GM23338 (cell line): ENCODE measurements at regions not wholly inside any gene's neighbourhood (a gene's known extent, or its start where the extent isn't known, plus 50 kb on each side); places are given as distances from the start of the nearest gene placed in this dataset.

Source experiments
- ATAC-seq: fragments of 200-7000 bp; cut with Tn5 transposase; 3 replicates; pipeline ENCODE4 v1.9.1; 2020
- DNase-seq: peaks from one replicate; pipeline ENCODE4 v3.0.0-alpha.2; 2015; ENCODE audit warnings: low spot score
- H2AFZ ChIP-seq: fragments of 200-600 bp; sonication (generic); 2 replicates; pipeline ENCODE4 v1.8.0; 2016; ENCODE audit warnings: antibody characterized with exemption, mild to moderate bottlenecking, moderate library complexity
- H3F3A ChIP-seq: fragments of 200-600 bp; sonication (generic); replicated peaks from 2 replicates; pipeline ENCODE4 v1.8.0; 2017; ENCODE audit warnings: antibody characterized with exemption, mixed run types, low read depth
- H3K27ac ChIP-seq: fragments of 200-600 bp; sonication (generic); 2 replicates; pipeline ENCODE4 v1.6.1; 2016; ENCODE audit warnings: low read depth
- H3K27me3 ChIP-seq: fragments of 200-600 bp; sonication (generic); 2 replicates; pipeline ENCODE4 v1.8.0; 2016; ENCODE audit warnings: mild to moderate bottlenecking, mixed run types, moderate library complexity; ENCODE audit not compliant: insufficient read depth
- H3K36me3 ChIP-seq: fragments of 200-600 bp; sonication (generic); 2 replicates; pipeline ENCODE4 v1.8.0; 2016; ENCODE audit warnings: mild to moderate bottlenecking; ENCODE audit not compliant: insufficient read depth
- H3K4me1 ChIP-seq: fragments of 200-600 bp; sonication (generic); 2 replicates; pipeline ENCODE4 v1.8.0; 2016; ENCODE audit warnings: mild to moderate bottlenecking, moderate library complexity; ENCODE audit not compliant: insufficient read depth
- H3K4me2 ChIP-seq: fragments of 200-600 bp; sonication (generic); 2 replicates; pipeline ENCODE4 v1.7.1; 2017; ENCODE audit warnings: mixed run types
- H3K4me3 ChIP-seq: fragments of 200-600 bp; sonication (generic); 2 replicates; pipeline ENCODE4 v1.6.1; 2016; ENCODE audit warnings: mixed run types
- H3K79me2 ChIP-seq: fragments of 200-600 bp; sonication (generic); replicated peaks from 2 replicates; pipeline ENCODE4 v1.8.0; 2017; ENCODE audit warnings: mild to moderate bottlenecking; ENCODE audit not compliant: insufficient read depth
- H3K9me2 ChIP-seq: fragments of 200-600 bp; sonication (generic); 2 replicates; pipeline ENCODE4 v1.8.0; 2017; ENCODE audit not compliant: insufficient read depth
- H4K20me1 ChIP-seq: fragments of 200-600 bp; sonication (generic); replicated peaks from 2 replicates; pipeline ENCODE4 v1.8.0; 2017; ENCODE audit warnings: mild to moderate bottlenecking; ENCODE audit not compliant: insufficient read depth
- H3K27ac Mint-ChIP-seq: 2 replicates; pipeline ENCODE4 v1.8.0; 2020; ENCODE audit warnings: inconsistent platforms, mild to moderate bottlenecking, moderate library complexity, mixed read lengths
- H3K27me3 Mint-ChIP-seq: 3 replicates; pipeline ENCODE4 v1.8.0; 2022; ENCODE audit warnings: low read depth, mild to moderate bottlenecking, moderate library complexity, mixed read lengths, inconsistent platforms; ENCODE audit not compliant: insufficient read depth, poor library complexity
- H3K36me3 Mint-ChIP-seq: 3 replicates; pipeline ENCODE4 v1.8.0; 2021; ENCODE audit warnings: low read depth, mild to moderate bottlenecking, inconsistent platforms, moderate library complexity, mixed read lengths
- H3K4me1 Mint-ChIP-seq: 3 replicates; pipeline ENCODE4 v1.8.0; 2020; ENCODE audit warnings: mild to moderate bottlenecking, inconsistent platforms, mixed read lengths
- H3K4me3 Mint-ChIP-seq: 3 replicates; pipeline ENCODE4 v1.8.0; 2021; ENCODE audit warnings: moderate library complexity, mild to moderate bottlenecking, inconsistent platforms, mixed read lengths
- H3K9me3 Mint-ChIP-seq: 3 replicates; pipeline ENCODE4 v1.8.0; 2020; ENCODE audit warnings: moderate library complexity, mild to moderate bottlenecking, inconsistent platforms, mixed read lengths
- CREB1 ChIP-seq: fragments of 250-450 bp; sonication (Bioruptor Pico); IDR thresholded peaks from 2 replicates; pipeline ENCODE4 v1.5.0; 2020; ENCODE audit warnings: low read depth, mild to moderate bottlenecking, moderate library complexity
- EZH2phosphoT487 ChIP-seq: fragments of 200-600 bp; sonication (generic); IDR thresholded peaks from one replicate; pipeline ENCODE4 v1.8.1; 2018; ENCODE audit warnings: antibody characterized with exemption; ENCODE audit not compliant: unreplicated experiment
- JUNB ChIP-seq: IDR thresholded peaks from one replicate; pipeline ENCODE4 v1.6.1; 2016; ENCODE audit warnings: antibody characterized with exemption; ENCODE audit not compliant: unreplicated experiment
- NANOG ChIP-seq: IDR thresholded peaks from 2 replicates; pipeline ENCODE4 v1.6.1; 2016; ENCODE audit warnings: antibody characterized with exemption, borderline replicate concordance
- POLR2AphosphoS5 ChIP-seq: IDR thresholded peaks from 2 replicates; pipeline ENCODE4 v1.6.1; 2016; ENCODE audit warnings: antibody characterized with exemption, low read depth
- ZNF114 ChIP-seq: fragments of 250-450 bp; sonication (Bioruptor Pico); IDR thresholded peaks from 2 replicates; pipeline ENCODE4 v1.5.0; 2020; ENCODE audit warnings: mild to moderate bottlenecking, moderate library complexity
- ZNF331 ChIP-seq: fragments of 250-450 bp; sonication (Bioruptor Pico); IDR thresholded peaks from 2 replicates; pipeline ENCODE4 v1.5.0; 2020; ENCODE audit warnings: low read depth, mild to moderate bottlenecking, moderate library complexity
- ZNF462 ChIP-seq: fragments of 250-450 bp; sonication (Bioruptor Pico); IDR thresholded peaks from 2 replicates; pipeline ENCODE4 v1.5.0; 2020; ENCODE audit warnings: mild to moderate bottlenecking, moderate library complexity
- TF ChIP-seq, protein P1 (sequence below): IDR thresholded peaks from 2 replicates; pipeline ENCODE4 v1.6.1; 2016; ENCODE audit warnings: antibody characterized with exemption

DNA sequence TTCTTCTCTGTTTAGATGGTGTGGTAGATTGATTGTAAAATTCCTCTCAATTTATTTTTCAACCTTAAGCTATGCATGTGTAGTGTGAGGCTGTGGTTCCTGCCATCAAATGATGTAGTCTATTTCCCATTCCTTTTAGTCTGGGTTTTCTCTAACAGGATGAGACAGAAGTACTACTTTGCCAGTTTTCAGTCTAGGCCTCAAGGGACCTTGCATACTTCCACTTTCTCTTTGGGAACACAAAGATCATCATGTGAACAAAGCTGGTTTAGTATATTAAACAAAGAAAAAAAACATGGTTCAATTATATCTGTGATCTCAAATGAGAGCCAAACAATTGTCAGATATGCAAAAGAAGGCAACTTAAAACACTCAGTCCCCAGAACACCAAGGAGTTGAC is 1284.0 kb downstream of the RAPGEF2 start:
- H3F3A ChIP-seq, result no peaks in the 10 kb centered on the region
- Mint-ChIP-seq H3K4me3 (no peak overlapping the region), H3K36me3 (peaks cover 29% of the 10 kb centered on the region), H3K27me3 (peaks cover 3% of the 10 kb centered on the region), H3K4me1 (no peaks in the 10 kb centered on the region), H3K27ac (no peak overlapping the region), H3K9me3 (peaks cover 32% of the 10 kb centered on the region)
- TF ChIP-seq EZH2phosphoT487 (no peak), CREB1 (CRISPR knock-in tag) (no peak), POLR2AphosphoS5 (no peak), ZNF331 (no peak), JUNB (no peak)
- TF ChIP-seq, protein P1, sequence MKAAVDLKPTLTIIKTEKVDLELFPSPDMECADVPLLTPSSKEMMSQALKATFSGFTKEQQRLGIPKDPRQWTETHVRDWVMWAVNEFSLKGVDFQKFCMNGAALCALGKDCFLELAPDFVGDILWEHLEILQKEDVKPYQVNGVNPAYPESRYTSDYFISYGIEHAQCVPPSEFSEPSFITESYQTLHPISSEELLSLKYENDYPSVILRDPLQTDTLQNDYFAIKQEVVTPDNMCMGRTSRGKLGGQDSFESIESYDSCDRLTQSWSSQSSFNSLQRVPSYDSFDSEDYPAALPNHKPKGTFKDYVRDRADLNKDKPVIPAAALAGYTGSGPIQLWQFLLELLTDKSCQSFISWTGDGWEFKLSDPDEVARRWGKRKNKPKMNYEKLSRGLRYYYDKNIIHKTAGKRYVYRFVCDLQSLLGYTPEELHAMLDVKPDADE, result no peak
- 0 out of 2 replicates have a peak, but pooled peaks cover 4% of the 10 kb centered on the region for H3K9me2 ChIP-seq
- H3K79me2 ChIP-seq, result no peaks in the 10 kb centered on the region
- DNase-seq, result no peak
- no peaks in the 10 kb centered on the region for H3K27me3 ChIP-seq
- H4K20me1 ChIP-seq, result no peaks in the 10 kb centered on the region
- no peak overlapping the region for H3K27ac ChIP-seq
- no peak for ATAC-seq
- H3K36me3 ChIP-seq, result no peaks in the 10 kb centered on the region
- H3K4me3 ChIP-seq, result no peak overlapping the region
- H3K4me2 ChIP-seq, result no peak overlapping the region
- no peak overlapping the region for H2AFZ ChIP-seq
- no peaks in the 10 kb centered on the region for H3K4me1 ChIP-seq

GRCh38 chr4:160399826-160400225 is 1296.9 kb downstream of the RAPGEF2 start:
- Histone ChIP-seq H3K36me3 (no peaks in the 10 kb centered on the region), H3K4me1 (no peaks in the 10 kb centered on the region), H3F3A (no peaks in the 10 kb centered on the region), H3K4me2 (no peak overlapping the region), H3K27me3 (no peaks in the 10 kb centered on the region), H3K27ac (no peak overlapping the region), H3K9me2 (no peaks in the 10 kb centered on the region; the same call in 1 of the 2 replicates), H3K4me3 (no peak overlapping the region), H3K79me2 (no peaks in the 10 kb centered on the region), H2AFZ (no peak overlapping the region), H4K20me1 (no peaks in the 10 kb centered on the region)
- H3K27ac Mint-ChIP-seq, result no peak overlapping the region
- no peaks in the 10 kb centered on the region for H3K4me1 Mint-ChIP-seq
- H3K9me3 Mint-ChIP-seq, result peaks cover 4% of the 10 kb centered on the region; the same call in 1 of the 3 replicates
- ATAC-seq (no peak), DNase-seq (no peak)
- no peaks in the 10 kb centered on the region for H3K27me3 Mint-ChIP-seq
- no peak overlapping the region for H3K4me3 Mint-ChIP-seq
- TF ChIP-seq CREB1 (CRISPR knock-in tag) (no peak), ZNF462 (no peak), ZNF114 (CRISPR knock-in tag) (no peak), POLR2AphosphoS5 (no peak), JUNB (no peak), NANOG (no peak)
- no peaks in the 10 kb centered on the region for H3K36me3 Mint-ChIP-seq
